Gastrocnemius medialis (tissue), 4 donors: ENCODE measurements at regions not wholly inside any gene's neighbourhood (a gene's known extent, or its start where the extent isn't known, plus 50 kb on each side); places are given as distances from the start of the nearest gene placed in this dataset.

Source experiments
- POLR2A ChIP-seq, 2 donors: fragments of 450-650 bp; IDR thresholded peaks; one replicate each; pipeline ENCODE4 v1.6.1; 2017; ENCODE audit warnings: antibody characterized with exemption in 2 of 2, mild to moderate bottlenecking in 2 of 2, moderate library complexity in 2 of 2
- TF ChIP-seq, protein P1 (sequence below), 5 experiments: fragments of 450-650 bp in 3 of 5; fragments of 200-600 bp in 2 of 5; sonication (generic) in 2 of 5; IDR thresholded peaks in 4 of 5; conservative IDR thresholded peaks in 1 of 5; 1 replicate in 4 of 5; 2 replicates in 1 of 5; pipeline ENCODE4 v1.5.1; 2016 to 2019; ENCODE audit warnings: antibody characterized with exemption in 5 of 5, mild to moderate bottlenecking in 3 of 5, moderate library complexity in 3 of 5

DNA sequence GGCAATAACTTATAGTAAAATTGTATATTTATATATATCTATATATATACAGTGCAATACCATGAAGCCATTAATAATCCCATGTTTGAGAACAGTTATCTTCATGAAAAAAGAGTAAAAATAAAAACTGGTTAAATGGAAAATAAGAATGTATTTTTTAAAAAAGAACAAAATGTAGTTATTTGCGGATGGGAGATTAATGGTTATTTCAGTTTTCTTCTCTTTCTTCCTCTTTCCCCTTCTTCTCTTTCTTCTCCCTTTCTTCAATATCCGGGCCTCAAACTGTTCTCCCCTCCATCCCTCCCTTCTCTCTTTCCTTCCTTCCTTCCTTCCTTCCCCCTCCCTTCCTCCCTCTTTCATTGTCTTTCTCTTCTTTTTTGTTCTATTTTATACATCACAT, 1301.7 kb upstream of the IGFBP7 start:
- TF ChIP-seq, protein P1, sequence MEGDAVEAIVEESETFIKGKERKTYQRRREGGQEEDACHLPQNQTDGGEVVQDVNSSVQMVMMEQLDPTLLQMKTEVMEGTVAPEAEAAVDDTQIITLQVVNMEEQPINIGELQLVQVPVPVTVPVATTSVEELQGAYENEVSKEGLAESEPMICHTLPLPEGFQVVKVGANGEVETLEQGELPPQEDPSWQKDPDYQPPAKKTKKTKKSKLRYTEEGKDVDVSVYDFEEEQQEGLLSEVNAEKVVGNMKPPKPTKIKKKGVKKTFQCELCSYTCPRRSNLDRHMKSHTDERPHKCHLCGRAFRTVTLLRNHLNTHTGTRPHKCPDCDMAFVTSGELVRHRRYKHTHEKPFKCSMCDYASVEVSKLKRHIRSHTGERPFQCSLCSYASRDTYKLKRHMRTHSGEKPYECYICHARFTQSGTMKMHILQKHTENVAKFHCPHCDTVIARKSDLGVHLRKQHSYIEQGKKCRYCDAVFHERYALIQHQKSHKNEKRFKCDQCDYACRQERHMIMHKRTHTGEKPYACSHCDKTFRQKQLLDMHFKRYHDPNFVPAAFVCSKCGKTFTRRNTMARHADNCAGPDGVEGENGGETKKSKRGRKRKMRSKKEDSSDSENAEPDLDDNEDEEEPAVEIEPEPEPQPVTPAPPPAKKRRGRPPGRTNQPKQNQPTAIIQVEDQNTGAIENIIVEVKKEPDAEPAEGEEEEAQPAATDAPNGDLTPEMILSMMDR (IDR thresholded peaks at IDR 0.05 in 4 of 5, conservative IDR thresholded peaks at IDR 0.05 in 1 of 5): no peak
- no peak for TF ChIP-seq POLR2A (IDR thresholded peaks at IDR 0.05)
